Neural cell (in vitro differentiated cells): ENCODE measurements at regions not wholly inside any gene's neighbourhood (a gene's known extent, or its start where the extent isn't known, plus 50 kb on each side); places are given as distances from the start of the nearest gene placed in this dataset.

Source experiments
- EP300 ChIP-seq: fragments of 450-650 bp; conservative IDR thresholded peaks from 2 replicates; pipeline ENCODE4 v1.6.1; 2014; ENCODE audit warnings: antibody characterized with exemption, mild to moderate bottlenecking, moderate library complexity; ENCODE audit not compliant: poor library complexity, severe bottlenecking
- EZH2 ChIP-seq: fragments of 200-600, 300-800 bp; shearing (Covaris generic), sonication (generic); IDR thresholded peaks from 2 replicates; pipeline ENCODE4 v1.6.1; 2014; ENCODE audit warnings: antibody characterized with exemption, low read length, borderline replicate concordance, mild to moderate bottlenecking; ENCODE audit not compliant: insufficient read depth, poor library complexity, severe bottlenecking
- MXI1 ChIP-seq: fragments of 450-650 bp; conservative IDR thresholded peaks from 2 replicates; pipeline ENCODE4 v1.6.1; 2014; ENCODE audit warnings: antibody characterized with exemption, mild to moderate bottlenecking; ENCODE audit not compliant: poor library complexity, severe bottlenecking
- POLR2AphosphoS5 ChIP-seq: IDR thresholded peaks from 2 replicates; pipeline ENCODE4 v1.6.1; 2012
- RAD21 ChIP-seq: fragments of 450-650 bp; conservative IDR thresholded peaks from 2 replicates; pipeline ENCODE4 v1.6.1; 2014; ENCODE audit warnings: antibody characterized with exemption, mild to moderate bottlenecking, moderate library complexity
- TAF1 ChIP-seq: IDR thresholded peaks from 2 replicates; pipeline ENCODE4 v1.6.1; 2012; ENCODE audit warnings: low read depth
- TF ChIP-seq, protein P1 (sequence below): fragments of 450-650 bp; IDR thresholded peaks from 2 replicates; pipeline ENCODE4 v1.5.1; 2014; ENCODE audit warnings: antibody characterized with exemption, mild to moderate bottlenecking, moderate library complexity; ENCODE audit not compliant: poor library complexity, severe bottlenecking
- TF ChIP-seq, protein P2 (sequence below): IDR thresholded peaks from 2 replicates; pipeline ENCODE4 v1.6.1; 2012; ENCODE audit warnings: borderline replicate concordance

DNA sequence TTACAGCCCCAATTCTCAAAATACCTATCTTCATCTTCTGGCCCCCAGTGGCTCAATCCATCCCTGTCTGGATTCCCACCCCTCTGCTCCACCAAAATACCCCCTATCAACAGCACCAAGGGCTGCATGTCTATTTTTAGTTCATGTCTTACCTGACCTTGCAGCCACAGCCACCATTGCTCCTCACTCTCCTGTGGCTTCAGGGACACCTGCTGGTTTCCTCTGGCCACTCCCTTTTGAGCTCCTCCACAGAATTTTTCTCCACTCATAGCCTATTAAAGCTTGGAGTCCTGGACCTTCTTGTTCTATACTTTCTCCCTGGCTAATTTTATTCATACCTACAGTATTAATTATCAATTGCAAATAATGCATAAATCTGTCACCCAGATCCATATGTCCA lies 125.3 kb upstream of the NGF start:
- TF ChIP-seq RAD21, result no peak
- TF ChIP-seq, protein P1, sequence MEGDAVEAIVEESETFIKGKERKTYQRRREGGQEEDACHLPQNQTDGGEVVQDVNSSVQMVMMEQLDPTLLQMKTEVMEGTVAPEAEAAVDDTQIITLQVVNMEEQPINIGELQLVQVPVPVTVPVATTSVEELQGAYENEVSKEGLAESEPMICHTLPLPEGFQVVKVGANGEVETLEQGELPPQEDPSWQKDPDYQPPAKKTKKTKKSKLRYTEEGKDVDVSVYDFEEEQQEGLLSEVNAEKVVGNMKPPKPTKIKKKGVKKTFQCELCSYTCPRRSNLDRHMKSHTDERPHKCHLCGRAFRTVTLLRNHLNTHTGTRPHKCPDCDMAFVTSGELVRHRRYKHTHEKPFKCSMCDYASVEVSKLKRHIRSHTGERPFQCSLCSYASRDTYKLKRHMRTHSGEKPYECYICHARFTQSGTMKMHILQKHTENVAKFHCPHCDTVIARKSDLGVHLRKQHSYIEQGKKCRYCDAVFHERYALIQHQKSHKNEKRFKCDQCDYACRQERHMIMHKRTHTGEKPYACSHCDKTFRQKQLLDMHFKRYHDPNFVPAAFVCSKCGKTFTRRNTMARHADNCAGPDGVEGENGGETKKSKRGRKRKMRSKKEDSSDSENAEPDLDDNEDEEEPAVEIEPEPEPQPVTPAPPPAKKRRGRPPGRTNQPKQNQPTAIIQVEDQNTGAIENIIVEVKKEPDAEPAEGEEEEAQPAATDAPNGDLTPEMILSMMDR, result no peak
- TF ChIP-seq, protein P2, sequence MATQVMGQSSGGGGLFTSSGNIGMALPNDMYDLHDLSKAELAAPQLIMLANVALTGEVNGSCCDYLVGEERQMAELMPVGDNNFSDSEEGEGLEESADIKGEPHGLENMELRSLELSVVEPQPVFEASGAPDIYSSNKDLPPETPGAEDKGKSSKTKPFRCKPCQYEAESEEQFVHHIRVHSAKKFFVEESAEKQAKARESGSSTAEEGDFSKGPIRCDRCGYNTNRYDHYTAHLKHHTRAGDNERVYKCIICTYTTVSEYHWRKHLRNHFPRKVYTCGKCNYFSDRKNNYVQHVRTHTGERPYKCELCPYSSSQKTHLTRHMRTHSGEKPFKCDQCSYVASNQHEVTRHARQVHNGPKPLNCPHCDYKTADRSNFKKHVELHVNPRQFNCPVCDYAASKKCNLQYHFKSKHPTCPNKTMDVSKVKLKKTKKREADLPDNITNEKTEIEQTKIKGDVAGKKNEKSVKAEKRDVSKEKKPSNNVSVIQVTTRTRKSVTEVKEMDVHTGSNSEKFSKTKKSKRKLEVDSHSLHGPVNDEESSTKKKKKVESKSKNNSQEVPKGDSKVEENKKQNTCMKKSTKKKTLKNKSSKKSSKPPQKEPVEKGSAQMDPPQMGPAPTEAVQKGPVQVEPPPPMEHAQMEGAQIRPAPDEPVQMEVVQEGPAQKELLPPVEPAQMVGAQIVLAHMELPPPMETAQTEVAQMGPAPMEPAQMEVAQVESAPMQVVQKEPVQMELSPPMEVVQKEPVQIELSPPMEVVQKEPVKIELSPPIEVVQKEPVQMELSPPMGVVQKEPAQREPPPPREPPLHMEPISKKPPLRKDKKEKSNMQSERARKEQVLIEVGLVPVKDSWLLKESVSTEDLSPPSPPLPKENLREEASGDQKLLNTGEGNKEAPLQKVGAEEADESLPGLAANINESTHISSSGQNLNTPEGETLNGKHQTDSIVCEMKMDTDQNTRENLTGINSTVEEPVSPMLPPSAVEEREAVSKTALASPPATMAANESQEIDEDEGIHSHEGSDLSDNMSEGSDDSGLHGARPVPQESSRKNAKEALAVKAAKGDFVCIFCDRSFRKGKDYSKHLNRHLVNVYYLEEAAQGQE, result no peak
- TF ChIP-seq EZH2, result no peak
- TF ChIP-seq POLR2AphosphoS5, result no peak
- TF ChIP-seq TAF1, result no peak
- TF ChIP-seq EP300, result no peak
- no peak for TF ChIP-seq MXI1
